ENCODE measurements at regions not wholly inside any gene's neighbourhood (a gene's known extent, or its start where the extent isn't known, plus 50 kb on each side); places are given as distances from the start of the nearest gene placed in this dataset.

DNA sequence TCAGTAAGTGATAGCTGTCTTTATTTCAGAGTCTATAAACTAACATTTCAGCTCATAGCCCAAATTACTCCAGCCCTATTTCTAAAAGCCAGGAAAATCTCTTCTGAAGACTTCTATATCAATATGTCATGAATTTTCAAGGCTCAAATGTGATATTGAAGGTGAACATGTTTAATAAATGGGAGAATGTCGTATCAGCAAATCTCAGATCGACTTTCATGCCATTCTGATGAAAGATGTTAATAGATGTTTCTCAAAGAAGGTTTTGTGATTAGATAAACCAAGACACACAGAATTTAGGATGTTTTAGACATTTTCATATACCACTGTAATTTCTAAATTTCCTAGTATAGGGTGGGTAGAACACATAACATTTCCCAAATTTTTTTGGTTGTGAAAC lies 380.6 kb downstream of the ARL4A start:
- no peak for TF ChIP-seq REST (IDR thresholded peaks at IDR 0.05; ENCODE audit: low read depth)
- no peak for TF ChIP-seq EGR1 (IDR thresholded peaks at IDR 0.05)
- TF ChIP-seq, protein P1, sequence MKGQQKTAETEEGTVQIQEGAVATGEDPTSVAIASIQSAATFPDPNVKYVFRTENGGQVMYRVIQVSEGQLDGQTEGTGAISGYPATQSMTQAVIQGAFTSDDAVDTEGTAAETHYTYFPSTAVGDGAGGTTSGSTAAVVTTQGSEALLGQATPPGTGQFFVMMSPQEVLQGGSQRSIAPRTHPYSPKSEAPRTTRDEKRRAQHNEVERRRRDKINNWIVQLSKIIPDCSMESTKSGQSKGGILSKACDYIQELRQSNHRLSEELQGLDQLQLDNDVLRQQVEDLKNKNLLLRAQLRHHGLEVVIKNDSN (IDR thresholded peaks at IDR 0.05), result no peak
- TF ChIP-seq ZBTB7A (IDR thresholded peaks at IDR 0.05; ENCODE audit: low read depth), result no peak
- TF ChIP-seq FOXM1 (IDR thresholded peaks at IDR 0.05; ENCODE audit: borderline replicate concordance, low read depth), result no peak
- no peak for TF ChIP-seq CREB1 (IDR thresholded peaks at IDR 0.05; ENCODE audit: low read depth)
- no peak for TF ChIP-seq YY1 (IDR thresholded peaks at IDR 0.05; ENCODE audit: low read depth)
- TF ChIP-seq, protein P2, sequence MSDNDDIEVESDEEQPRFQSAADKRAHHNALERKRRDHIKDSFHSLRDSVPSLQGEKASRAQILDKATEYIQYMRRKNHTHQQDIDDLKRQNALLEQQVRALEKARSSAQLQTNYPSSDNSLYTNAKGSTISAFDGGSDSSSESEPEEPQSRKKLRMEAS (IDR thresholded peaks at IDR 0.05), result no peak
- no peak for TF ChIP-seq TEAD4 (IDR thresholded peaks at IDR 0.05)
- no peak for TF ChIP-seq CEBPB (IDR thresholded peaks at IDR 0.05)
- TF ChIP-seq EP300 (IDR thresholded peaks at IDR 0.05; ENCODE audit: borderline replicate concordance), result no peak
- no peak for TF ChIP-seq TAF1 (IDR thresholded peaks at IDR 0.05; ENCODE audit: low read depth)
- TF ChIP-seq RAD21 (IDR thresholded peaks at IDR 0.05; ENCODE audit: low read depth), result no peak
- no peak for TF ChIP-seq TCF12 (IDR thresholded peaks at IDR 0.05; ENCODE audit: low read depth)
- no peak for TF ChIP-seq NFIC (IDR thresholded peaks at IDR 0.05)

DNA sequence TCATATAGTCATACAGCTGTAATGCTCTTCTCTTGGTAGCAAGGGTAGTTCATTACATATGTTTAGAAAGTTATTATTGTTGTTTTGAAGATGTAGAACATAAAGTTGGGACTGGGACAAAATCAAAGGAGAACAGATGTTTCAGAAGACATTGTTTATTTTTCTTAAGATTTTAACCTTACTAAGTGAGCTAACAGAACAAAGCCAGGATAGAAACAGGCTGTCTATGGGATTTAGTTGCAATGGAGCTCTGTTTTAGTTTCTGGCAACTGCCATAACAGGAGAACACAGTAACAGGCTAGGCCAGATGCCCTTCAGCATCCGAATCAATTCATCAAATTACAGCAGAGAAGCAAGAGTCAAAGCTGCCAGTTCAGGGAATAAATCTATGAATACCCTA lies 382.4 kb downstream of the ARL4A start:
- no peak for TF ChIP-seq FOXM1 (IDR thresholded peaks at IDR 0.05; ENCODE audit: borderline replicate concordance, low read depth)
- TF ChIP-seq REST (IDR thresholded peaks at IDR 0.05; ENCODE audit: low read depth), result no peak
- no peak for TF ChIP-seq YY1 (IDR thresholded peaks at IDR 0.05; ENCODE audit: low read depth)
- TF ChIP-seq TAF1 (IDR thresholded peaks at IDR 0.05; ENCODE audit: low read depth), result no peak
- TF ChIP-seq EGR1 (IDR thresholded peaks at IDR 0.05), result no peak
- no peak for TF ChIP-seq EP300 (IDR thresholded peaks at IDR 0.05; ENCODE audit: borderline replicate concordance)
- TF ChIP-seq CEBPB (IDR thresholded peaks at IDR 0.05), result no peak

GRCh38 chr7:13072014-13072413 lies 384.6 kb downstream of the ARL4A start:
- TF ChIP-seq YY1 (IDR thresholded peaks at IDR 0.05; ENCODE audit: low read depth), result no peak
- TF ChIP-seq TAF1 (IDR thresholded peaks at IDR 0.05; ENCODE audit: low read depth), result no peak
- TF ChIP-seq, protein P1 (IDR thresholded peaks at IDR 0.05), result no peak
- TF ChIP-seq, protein P2 (IDR thresholded peaks at IDR 0.05), result no peak

- TF ChIP-seq, protein P2 (IDR thresholded peaks at IDR 0.05), result no peak
- TF ChIP-seq TEAD4 (IDR thresholded peaks at IDR 0.05), result no peak
- TF ChIP-seq REST (IDR thresholded peaks at IDR 0.05; ENCODE audit: low read depth), result no peak
- no peak for TF ChIP-seq FOXM1 (IDR thresholded peaks at IDR 0.05; ENCODE audit: borderline replicate concordance, low read depth)
- TF ChIP-seq ZBTB7A (IDR thresholded peaks at IDR 0.05; ENCODE audit: low read depth), result no peak
- TF ChIP-seq, protein P1 (IDR thresholded peaks at IDR 0.05), result no peak
- TF ChIP-seq NFIC (IDR thresholded peaks at IDR 0.05), result no peak
Observed at GRCh38 chr7:13077466-13077865, 390.0 kb downstream of the ARL4A start.
